ENCODE measurements at regions not wholly inside any gene's neighbourhood (a gene's known extent, or its start where the extent isn't known, plus 50 kb on each side); places are given as distances from the start of the nearest gene placed in this dataset.
"Not testable (repeated sequence)": the region's sequence is repeated elsewhere in the genome, so short reads cannot be mapped to it uniquely, and the experiment has no call there.

DNA sequence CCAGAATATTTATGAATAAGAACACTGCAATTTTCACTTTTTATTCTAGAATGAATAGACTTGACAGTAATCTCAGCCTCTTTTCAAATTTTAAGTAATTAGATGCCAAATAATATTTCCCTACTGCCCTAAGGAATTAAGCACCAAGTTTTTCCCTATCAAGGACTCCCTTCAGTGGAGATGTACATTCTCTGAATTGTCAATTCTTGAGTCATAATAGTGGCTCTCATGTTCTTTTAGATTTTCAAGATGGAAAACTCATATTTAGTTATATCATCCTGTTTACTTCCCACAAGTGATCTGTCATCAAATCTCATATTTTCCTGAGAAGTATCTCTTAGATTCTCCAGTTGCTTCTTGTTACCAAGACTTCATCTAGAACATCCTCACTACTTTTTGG lies 1248.9 kb upstream of the CHAC2 start:
- no peak for DNase-seq

DNA sequence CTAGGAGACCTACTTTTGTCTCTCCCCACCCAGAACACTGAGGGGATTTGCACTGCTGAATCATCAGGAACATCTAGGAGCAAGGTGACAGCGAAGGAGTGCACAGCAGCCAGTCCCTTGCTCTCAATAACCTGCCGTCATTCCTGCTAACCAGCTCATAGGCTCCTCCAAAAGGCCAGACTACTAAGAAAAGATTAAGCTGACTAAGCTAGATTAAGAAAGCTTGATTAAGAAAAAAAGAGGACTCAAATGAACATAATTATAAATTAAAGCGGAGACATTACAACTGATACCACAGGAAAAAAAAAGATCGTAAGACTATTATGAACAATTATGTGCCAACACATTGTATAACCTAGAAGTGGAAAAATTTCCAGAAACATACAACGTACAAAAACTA lies 1254.8 kb upstream of the CHAC2 start:
- no peak for DNase-seq

DNA sequence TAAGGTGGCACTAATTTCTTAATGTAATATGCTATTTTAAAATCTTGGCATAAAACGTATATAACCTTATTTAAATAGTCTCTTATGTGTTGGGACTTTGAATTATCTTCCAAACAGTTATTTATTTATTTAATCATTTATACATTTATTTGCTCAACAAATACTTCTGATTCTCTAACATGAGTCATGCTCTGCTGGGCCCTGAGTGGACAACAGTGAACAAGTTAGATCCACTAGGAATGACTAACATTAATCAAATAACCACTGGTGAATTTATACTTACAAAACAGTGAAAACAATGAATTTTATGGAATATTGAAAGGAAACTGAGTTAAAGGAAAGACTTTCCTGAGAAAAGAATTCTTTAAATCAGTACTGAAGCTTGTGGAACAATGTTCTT lies 1257.2 kb upstream of the CHAC2 start:
- DNase-seq = no peak

DNA sequence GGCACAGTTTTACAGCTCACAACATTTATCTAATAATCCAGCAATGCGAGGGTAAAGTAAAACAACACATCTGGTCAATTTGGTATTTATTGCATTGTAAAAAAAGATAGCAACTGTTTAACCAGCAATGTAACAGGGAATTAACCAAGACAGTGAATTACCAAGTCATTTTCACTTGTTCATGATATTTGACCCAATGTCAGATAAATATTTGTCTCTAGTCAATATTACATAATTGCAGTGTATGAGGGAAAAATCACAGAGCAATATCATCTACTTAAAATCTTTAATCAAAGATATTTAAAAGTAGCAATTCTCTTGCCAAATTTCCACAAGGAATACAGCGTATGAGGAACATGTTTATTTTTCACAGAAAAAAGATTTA lies 1265.1 kb upstream of the CHAC2 start:
- DNase-seq = no peak

DNA sequence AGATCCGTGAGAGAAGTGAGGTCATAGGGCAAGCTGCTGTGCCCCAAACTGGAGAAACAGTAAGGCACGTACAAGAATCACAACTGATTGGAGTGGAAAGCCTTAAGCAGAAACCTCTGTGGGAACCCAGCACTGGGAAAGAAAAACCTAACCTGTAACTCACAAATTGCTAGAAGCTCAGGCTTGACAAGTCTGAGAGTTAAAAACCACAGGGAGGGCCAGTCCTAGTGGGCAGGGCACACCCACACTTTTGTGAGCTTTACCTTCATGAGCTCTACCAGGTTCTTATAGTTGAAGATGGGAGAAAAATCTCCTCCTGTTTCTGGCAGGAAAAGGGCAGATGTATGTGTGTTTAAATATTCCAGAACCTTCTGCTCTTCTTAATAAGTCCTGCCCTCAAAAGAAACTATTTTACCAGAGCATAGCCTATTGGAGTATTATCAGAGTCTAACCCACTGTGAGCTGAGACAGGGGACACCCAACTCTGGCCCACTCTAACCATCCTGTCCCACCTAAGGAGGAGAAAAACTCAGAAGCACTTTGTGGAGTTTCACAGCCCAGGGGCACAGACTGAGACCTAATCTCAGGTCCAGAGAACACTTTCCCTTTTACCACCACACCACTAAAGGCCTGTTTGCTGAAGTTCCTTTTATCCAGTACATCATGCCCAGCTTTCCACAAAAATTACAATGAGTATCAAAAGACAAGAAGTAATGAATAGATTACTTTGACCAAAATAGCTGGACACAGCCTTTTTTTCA lies 1265.7 kb upstream of the CHAC2 start:
- DNase-seq = no peak

DNA sequence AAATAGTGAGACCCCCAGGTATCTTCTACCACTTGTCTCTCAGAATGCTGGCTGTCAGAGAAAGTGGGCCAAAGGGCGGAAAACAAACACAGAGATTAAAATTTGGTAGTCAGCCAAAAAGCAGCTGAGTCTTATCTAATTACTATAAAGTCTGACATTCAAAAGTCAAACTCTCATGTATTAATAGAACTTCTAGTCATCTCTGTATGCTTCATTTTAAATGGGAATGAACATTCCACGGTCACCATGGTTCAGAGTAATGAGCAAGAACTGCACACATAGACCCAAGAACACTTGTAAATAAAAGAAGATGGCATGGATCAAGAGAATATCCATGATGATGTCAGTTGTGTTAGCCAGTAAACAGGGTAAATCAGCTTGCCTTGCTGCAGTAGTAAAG lies 1267.0 kb upstream of the CHAC2 start:
- DNase-seq = no peak

DNA sequence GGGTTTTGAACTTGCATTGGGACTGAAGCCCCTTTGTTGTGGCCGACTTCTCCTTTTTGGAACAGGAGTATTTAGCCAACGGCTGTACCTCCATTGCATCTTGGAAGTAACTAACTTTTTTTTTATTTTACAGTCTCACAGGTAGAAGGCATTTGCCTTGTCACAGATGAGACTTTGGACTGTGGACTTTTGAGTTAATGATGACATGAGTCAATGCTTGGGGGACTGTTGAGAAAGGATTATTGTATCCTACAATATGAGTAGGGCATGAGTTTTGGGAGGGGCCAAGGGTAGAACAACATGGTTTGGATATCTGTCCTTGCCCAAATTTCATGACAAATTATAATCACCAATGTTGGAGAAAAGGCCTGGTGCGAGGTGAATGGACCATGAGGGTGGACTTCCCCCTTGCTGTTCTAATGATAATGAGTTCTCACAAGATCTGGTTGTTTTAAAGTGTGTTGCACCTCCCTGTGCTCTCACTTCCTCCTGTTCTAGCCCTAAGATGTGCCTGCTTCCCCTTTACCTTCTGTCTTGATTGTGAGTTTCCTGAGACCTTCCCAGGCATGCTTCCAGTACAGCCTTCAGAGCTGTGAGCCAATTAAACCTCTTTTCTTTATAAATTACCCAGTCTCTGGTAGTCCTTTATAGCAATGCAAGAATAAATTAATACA lies 1269.4 kb upstream of the CHAC2 start:
- DNase-seq = no peak

DNA sequence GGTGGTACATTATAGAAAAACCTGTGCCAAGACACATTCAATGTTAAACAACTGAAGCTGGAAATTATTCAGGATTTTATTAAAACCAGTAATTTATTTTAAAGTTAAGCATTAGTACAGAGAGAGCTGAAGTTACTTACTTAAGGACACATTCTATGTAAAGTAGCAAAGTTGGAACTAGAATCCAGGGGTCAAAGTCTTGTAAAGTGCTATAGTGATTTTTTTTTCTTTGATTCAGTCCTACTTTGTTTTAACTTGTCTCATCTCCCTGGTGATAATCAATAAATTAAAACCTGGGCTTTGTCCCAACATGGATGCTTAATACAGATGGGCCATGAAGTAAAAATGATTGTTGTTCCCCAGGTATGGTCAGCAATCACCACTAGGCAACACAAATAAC lies 1271.8 kb upstream of the CHAC2 start:
- DNase-seq = no peak

DNA sequence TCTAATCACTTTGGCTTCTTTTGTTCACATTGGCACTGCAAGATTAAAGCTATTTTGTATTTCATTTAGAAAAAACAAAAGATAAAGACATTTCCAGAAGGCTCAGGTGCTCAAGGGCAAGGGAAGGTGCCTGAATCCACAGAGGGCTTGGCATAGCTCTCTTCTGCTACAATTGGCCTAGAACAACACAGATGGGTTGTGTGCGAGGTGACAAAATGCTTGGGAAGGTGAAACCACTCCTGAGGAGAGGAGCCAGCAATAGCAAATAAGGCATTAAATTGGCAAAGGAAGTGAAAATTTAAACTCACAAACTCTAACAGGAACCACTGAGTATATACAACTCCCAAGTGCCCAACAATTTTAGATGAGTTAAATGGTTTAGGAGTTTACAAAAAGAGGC lies 1290.4 kb upstream of the CHAC2 start:
- no peak for DNase-seq

DNA sequence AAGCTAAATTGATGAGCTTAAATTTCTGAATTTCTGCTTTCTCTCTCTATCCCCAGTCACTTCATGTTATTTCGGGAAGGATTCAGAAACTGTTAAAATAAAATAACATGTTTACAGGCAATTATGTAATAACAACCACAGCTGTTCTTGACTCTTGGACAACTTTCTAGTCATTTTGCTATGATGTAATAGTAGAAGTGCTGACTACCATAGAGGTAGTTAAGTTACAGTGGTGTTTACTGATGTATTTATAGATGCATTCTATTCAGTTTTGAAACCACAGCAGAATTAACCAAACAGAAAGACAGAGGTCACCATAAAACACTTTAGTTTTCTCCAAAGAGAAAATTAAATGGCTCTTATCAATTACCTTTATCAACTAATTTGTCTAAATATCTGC lies 1292.0 kb upstream of the CHAC2 start:
- no peak for DNase-seq

DNA sequence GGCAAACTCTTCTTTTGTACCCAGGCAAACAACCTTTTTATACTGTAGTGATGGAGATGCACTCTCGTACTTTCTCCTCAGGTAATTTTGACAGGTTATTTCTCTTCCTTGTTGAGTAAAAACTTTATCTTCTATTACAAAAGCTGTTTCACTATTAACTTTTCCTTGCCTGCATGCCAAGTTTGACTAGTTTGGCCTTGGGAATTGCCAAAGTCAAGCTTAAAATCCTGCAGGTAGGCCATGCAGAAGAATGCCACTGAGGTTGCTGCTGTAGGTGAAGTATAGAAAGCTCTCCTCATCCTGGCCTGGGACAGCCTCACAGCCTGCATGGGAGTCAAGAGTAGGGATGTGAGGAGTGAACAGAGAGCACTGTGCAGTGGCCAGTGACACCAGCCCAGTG lies 1293.5 kb upstream of the CHAC2 start:
- DNase-seq = no peak

DNA sequence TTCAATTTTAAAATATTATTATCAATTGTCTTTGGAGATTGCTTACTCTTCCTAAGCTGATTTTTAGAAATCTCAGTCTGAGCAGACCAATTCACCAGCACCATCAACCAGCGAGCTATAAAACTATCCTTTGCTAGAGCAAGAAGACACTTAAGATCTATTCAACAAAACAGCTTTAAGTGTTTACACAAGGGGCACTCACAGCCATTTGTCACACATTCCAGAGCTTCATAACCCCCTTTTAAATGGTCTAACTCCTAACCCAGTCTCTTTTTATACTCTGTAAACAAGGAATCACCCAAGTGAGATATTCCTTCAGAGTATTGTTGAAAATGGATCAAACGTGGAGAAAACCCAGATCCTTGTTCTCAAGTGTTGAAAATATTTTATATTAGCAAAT lies 1294.1 kb upstream of the CHAC2 start:
- DNase-seq = no peak

DNA sequence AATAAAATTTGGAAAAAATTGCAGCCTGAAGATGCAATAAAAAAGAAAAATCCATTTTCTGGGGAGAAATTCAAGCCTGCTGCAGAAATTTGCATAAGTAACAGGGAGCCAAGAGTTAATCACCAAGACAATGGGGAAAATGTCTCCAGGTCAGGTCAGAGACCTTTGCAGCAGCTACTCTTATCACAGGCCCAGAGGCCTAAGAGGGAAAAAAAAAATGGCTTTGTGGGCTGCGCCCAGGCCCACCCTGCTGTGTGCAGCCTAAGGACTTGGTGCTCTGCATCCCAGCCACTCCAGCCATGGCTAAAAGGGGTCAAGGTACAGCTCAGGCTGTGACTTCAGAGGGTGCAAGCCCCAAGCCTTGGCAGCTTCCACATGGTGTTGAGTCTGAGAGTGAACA lies 1297.1 kb upstream of the CHAC2 start:
- DNase-seq = not testable (repeated sequence)

DNA sequence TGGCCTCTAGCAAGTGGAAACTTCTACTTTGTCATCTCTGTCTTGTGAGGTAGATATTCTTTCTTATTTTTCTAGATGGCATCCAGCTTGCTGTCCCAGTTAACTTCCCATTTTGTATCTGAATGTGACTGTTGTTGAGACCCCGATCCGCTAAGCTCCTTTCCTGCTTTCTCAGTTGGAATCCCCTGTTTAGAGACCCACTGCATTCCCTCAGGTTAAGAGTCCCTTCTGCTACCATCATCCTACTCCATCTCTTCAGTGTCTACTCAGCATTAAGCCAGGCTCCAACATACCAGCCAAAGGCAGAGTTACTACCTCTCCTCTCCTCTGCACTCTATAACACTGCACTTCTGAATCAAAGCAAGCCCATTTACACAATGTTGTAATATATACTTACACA lies 1300.4 kb upstream of the CHAC2 start:
- DNase-seq = no peak

DNA sequence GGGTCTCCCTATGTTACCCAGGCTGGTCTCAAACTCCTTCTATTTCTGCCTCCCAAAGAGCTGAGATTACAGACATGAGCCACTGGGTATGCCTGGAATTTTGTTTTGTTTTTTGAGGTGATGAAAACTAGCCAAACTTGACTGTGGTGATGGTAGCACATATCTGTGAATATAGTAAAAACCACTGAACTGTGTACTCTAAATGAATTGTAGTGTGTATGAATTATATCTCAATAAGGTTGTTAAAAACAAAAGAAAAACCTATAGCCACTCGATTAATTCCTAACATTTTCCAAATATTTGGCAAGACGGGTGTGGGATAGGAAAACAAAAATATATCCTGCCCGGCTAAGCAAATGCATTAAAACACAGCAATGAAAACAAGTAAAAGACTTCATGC lies 1302.3 kb upstream of the CHAC2 start:
- DNase-seq = no peak

DNA sequence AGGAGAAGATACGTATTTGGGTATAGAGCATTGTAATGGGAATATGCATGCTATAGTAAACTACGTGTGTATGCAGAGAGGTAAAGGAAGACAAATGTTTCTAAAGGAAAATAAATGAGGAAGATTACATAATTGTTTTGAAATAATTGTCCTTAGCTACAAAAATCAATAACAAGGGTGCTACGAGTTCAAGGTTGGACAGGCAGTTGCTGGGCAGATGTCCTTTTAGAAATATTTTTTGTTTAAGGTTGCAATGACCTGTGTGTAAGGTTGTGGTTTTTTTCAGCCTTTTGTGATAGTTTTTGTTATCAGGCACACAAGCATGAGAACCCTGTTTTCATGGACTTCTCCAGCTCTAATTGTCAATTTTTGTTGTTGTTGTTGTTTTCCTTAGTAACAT lies 1304.1 kb upstream of the CHAC2 start:
- no peak for DNase-seq

DNA sequence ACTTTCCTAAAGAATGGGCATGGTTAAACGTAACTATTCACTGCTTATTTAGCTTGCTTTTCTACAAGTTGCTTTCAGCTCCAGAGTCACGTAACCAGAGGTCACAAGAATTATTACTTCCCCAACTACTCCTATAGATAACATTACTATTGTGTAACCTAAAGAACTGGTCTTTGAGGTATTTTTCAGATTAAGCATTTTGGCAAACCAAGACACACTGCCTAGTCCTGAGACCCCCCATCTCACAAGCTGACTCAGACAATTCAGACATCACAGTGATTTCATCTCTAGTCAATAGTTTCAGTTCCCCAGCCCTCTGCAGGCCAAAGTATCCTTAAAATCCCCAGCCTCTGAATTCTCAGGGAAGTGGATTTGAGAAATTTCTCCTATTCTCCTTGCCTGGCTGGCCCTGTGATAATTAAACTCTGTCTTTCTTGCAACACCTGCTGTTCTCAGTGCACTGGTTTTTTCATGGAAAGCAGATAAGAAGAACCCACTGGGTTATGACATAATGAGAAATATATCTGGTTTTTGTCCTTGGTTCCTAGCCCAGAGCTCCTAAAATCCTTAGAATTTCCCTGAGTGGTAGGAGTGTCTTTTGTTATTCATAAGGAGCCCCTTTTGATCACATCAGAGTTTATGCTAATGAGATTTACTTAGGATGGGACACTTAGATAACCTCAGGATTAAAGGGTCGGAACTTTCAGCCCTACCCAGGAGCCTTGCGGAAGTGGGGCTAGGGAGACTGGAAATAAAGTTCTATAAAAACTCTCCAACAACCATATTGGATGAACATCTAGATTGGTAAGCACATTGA lies 1310.8 kb upstream of the CHAC2 start:
- DNase-seq = no peak

DNA sequence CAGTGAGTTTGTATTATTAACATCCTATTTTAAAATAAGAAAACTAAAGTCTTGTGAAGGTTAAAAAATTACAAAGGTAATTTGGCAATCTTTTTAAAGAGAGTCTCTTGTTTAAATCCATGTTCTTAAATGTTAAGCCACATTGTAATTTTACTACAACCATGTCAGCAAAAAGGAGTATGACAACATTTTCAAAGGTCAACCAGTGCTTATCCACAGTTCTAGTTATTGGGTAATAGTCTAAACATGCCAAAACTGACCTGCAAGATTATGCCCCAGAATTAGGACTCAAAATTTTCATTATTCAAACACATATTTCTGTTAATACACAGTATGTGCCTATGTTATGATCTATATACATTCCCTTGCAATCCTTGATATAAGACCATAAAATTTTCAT lies 1312.6 kb upstream of the CHAC2 start:
- no peak for DNase-seq

DNA sequence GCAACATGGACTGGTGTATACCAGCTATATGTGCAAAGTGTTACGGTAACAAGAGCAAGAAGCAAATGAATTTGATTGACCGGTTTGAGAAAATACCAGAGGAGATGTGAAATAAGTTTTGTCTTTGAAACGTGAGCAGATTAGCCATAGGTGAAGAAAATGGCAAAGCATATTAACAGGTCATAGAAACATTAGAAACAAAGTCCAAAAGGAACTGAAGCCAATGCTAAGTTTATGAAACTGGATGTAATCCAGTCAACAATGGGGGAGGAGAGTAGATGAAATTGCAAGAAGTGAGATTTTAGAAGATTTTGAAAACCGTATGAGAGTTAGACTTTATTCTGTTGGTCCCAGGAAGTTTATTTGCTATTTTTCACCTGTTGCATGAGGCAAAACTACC lies 1315.4 kb upstream of the CHAC2 start:
- DNase-seq = no peak

DNA sequence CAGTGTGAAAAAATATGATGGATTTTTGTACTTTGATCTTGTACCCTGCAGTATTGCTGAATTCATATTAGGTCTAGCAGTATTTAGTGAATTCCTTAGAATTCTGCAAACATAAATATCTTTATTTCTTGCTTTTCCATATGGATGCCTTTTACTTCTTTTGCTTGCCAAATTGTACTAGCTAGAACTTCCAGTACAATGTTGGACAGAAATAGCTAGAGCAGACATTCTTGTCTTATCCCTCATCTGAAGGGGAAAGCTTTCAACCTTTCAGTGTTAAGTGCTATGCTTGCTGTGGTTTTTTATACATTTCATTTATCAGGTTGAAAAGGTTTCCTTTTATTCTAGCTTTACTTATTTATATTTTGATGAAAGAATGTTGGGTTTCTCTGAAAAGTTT lies 1321.9 kb upstream of the CHAC2 start:
- no peak for DNase-seq

DNA sequence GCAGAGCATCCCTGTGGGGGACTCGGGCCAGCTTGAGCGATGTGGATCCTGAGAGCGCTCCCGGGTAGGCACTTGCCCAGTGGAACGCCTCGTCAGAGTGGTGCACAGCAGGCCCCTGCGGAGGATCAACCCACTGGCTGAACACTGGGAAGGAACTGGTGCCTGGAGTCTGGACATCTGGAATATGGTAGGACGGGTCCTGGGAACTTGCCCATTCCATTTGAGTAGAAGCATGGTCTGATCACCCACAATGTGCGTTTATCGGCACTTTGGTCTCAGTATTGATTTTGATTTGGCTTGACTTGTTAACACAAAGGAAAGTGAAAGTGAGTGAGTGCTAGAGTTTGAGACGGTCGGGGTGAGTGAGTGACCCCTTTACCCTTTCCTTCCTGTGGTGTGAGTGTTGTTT lies 1336.2 kb upstream of the CHAC2 start:
- DNase-seq = no peak

DNA sequence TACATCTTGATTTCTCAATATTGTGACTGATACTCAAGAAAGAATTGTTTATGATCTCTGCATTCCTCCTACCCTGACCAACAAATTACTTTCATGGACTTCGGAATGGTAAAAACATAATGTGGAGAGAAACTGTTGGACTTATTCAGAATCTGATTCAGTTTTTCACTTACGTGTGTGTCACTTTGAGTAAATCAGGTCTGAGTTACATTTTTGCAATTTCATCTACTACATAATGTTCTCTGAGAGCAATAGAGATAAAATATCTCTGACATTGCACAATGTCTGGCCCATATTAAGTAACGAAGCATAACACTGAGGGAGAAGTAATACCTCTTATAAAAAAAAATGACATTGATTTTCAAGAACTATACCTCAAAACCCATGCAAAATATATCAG lies 1337.9 kb upstream of the CHAC2 start:
- DNase-seq = no peak

DNA sequence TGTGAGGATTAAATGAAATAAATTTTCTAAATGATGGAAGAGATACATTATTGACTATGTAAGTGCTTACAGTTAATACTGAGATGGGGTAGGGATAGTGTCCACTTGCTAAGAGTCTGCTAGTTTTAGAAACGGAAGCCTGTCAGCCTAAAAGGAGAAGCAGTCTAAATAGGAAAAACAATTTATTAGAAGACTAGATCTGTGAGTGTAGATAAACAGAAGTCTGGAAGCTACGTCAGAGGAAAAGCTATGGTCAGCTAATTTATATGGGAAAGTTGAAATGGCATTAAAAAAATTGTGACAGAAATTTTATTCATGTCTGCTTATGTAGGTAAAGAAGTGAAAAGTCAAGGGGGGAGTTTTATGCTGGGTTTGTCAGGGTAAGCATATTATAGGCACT lies 1338.4 kb upstream of the CHAC2 start:
- DNase-seq = no peak

DNA sequence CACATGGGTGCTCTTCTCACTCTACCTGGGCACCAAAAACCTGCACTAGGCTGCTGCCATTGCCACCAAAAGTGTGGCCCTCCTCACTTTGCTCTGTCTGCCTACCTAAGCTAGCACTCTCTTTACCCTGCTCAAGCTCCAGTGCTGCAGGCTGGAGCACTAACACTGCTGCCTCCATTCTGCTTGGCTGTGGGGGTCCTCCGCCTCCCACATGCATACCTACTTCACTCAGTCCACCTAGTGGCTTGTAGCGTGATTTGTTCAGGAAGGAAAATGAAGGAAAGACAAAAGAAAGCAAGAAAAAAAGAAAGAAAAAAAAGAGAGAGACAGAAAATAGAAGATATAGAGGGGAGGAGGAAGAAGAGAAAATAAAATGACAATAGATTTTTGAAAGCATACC lies 1339.4 kb upstream of the CHAC2 start:
- DNase-seq = no peak
